K562 (cell line): ENCODE measurements at regions not wholly inside any gene's neighbourhood (a gene's known extent, or its start where the extent isn't known, plus 50 kb on each side); places are given as distances from the start of the nearest gene placed in this dataset.

Source experiments
- ATAC-seq: fragments of 200-7000 bp; cut with Tn5 transposase; 3 replicates; pipeline ENCODE4 v1.9.1; 2020; ENCODE audit warnings: moderate library complexity
- BruUV-seq: library from RNA; stranded (reverse); fragments of 400-500 nt; replicated peaks from 2 replicates; lab custom pipeline; 2021; lab: Mats Ljungman, UMichigan
- CTCF ChIA-PET: fragments of 300-600 bp; formaldehyde crosslinking; extraction: SDS; loops from one replicate; lab custom pipeline; 2021; ENCODE audit warnings: low intra/inter-chr PET ratio; lab: Yijun Ruan, JAX
- POLR2A ChIA-PET: fragments of 300-600, 350-650 bp; sonication (Branson Sonifier 250); formaldehyde crosslinking; extraction: SDS; loops from one replicate; lab custom pipeline; 2021; ENCODE audit warnings: antibody characterized with exemption, inconsistent platforms; lab: Yijun Ruan, JAX
- DNase-seq, 4 experiments: peaks; one replicate each; pipeline versions ENCODE4 v3.0.0 to v3.0.0-alpha.2; 2011 to 2018; ENCODE audit warnings: low spot score in 3 of 4, mixed read lengths in 3 of 4; ENCODE audit errors: extremely low read depth in 1 of 4
- FAIRE-seq: peaks from 2 replicates; lab custom pipeline; 2011; peaks lifted over from hg19 to GRCh38; lab: Jason Lieb, UNC
- H2AFZ ChIP-seq: 2 replicates; pipeline ENCODE4 v1.6.0; 2011; ENCODE audit warnings: low read depth, low read length, control low read depth, inconsistent platforms
- H3K27ac ChIP-seq: fragments of 200-600 bp; 3 replicates; pipeline ENCODE4 v1.8.0; 2011; ENCODE audit warnings: low read depth, mild to moderate bottlenecking, control low read depth, inconsistent platforms, low read length, moderate library complexity, mixed read lengths; ENCODE audit errors: extremely low read depth
- H3K27me3 ChIP-seq, 2 experiments: fragments of 300-600 bp in 1 of 2; 2 replicates in 1 of 2; 3 replicates in 1 of 2; pipeline versions ENCODE4 v1.6.0 to v1.8.0; 2011; ENCODE audit warnings: inconsistent platforms in 2 of 2, low read length in 2 of 2, mild to moderate bottlenecking in 1 of 2, mixed read lengths in 1 of 2, moderate library complexity in 1 of 2; ENCODE audit not compliant: control insufficient read depth in 2 of 2, insufficient read depth in 2 of 2
- H3K36me3 ChIP-seq: fragments of 300-600 bp; 3 replicates; pipeline ENCODE4 v1.8.0; 2011; ENCODE audit warnings: mild to moderate bottlenecking, low read length, inconsistent platforms; ENCODE audit not compliant: control insufficient read depth, insufficient read depth
- H3K4me1 ChIP-seq, 2 experiments: fragments of 200-600 bp in 1 of 2; replicated peaks in 1 of 2; 2 replicates in 1 of 2; 3 replicates in 1 of 2; pipeline versions ENCODE4 v1.5.1 to v1.8.0; 2011; ENCODE audit warnings: inconsistent platforms in 2 of 2, low read length in 2 of 2, mild to moderate bottlenecking in 1 of 2, mixed read lengths in 1 of 2, moderate library complexity in 1 of 2; ENCODE audit not compliant: control insufficient read depth in 2 of 2, insufficient read depth in 2 of 2
- H3K4me2 ChIP-seq: 2 replicates; pipeline ENCODE4 v1.6.1; 2011; ENCODE audit warnings: low read length, control low read depth, inconsistent platforms, mixed read lengths; ENCODE audit not compliant: insufficient read depth
- H3K4me3 ChIP-seq: fragments of 200-600 bp; sonication (generic), shearing (Covaris generic); 2 replicates; pipeline ENCODE4 v1.5.1; 2016; ENCODE audit warnings: control low read depth, inconsistent platforms
- H3K79me2 ChIP-seq: fragments of 200-600 bp; 3 replicates; pipeline ENCODE4 v1.8.0; 2011; ENCODE audit warnings: low read length, inconsistent platforms; ENCODE audit not compliant: control insufficient read depth, insufficient read depth
- H3K9ac ChIP-seq, 2 experiments: 2 replicates each; pipeline versions ENCODE4 v1.6.0 to v1.6.1; 2011; ENCODE audit warnings: low read depth in 2 of 2, low read length in 2 of 2, control low read depth in 1 of 2, inconsistent platforms in 1 of 2, mild to moderate bottlenecking in 1 of 2, mixed read lengths in 1 of 2; ENCODE audit not compliant: insufficient read depth in 1 of 2
- H3K9me1 ChIP-seq: one replicate; pipeline ENCODE4 v1.6.0; 2011; ENCODE audit warnings: inconsistent platforms, mild to moderate bottlenecking, low read length, moderate library complexity; ENCODE audit not compliant: control insufficient read depth, insufficient read depth
- H3K9me3 ChIP-seq: replicated peaks from 2 replicates; pipeline ENCODE4 v1.5.1; 2011; ENCODE audit warnings: low read depth, low read length, inconsistent platforms; ENCODE audit not compliant: control insufficient read depth, insufficient read depth
- H4K20me1 ChIP-seq: replicated peaks from 2 replicates; pipeline ENCODE4 v1.6.1; 2011; ENCODE audit warnings: low read length, inconsistent platforms, mixed read lengths; ENCODE audit not compliant: control insufficient read depth, insufficient read depth
- ADNP ChIP-seq: fragments of 200-800 bp; sonication (Bioruptor generic); IDR thresholded peaks from 2 replicates; pipeline ENCODE4 v1.6.1; 2016; ENCODE audit warnings: missing genetic modification characterization, missing compliant biosample characterization
- ETS2 ChIP-seq: IDR thresholded peaks from 2 replicates; pipeline ENCODE4 v1.6.1; 2016; ENCODE audit warnings: borderline replicate concordance, missing genetic modification characterization, mild to moderate bottlenecking, moderate library complexity, missing compliant biosample characterization; ENCODE audit not compliant: poor library complexity, severe bottlenecking
- EZH2 ChIP-seq: IDR thresholded peaks from 2 replicates; pipeline ENCODE4 v1.6.1; 2012; ENCODE audit warnings: low read depth, mild to moderate bottlenecking, inconsistent platforms, low read length, borderline replicate concordance
- HCFC1 ChIP-seq: IDR thresholded peaks from 2 replicates; pipeline ENCODE4 v1.6.1; 2012; ENCODE audit warnings: low read depth, low read length, improper control_type of control experiment
- ILK ChIP-seq: fragments of 450-650 bp; IDR thresholded peaks from 2 replicates; pipeline ENCODE4 v1.6.1; 2016; ENCODE audit warnings: missing genetic modification characterization, low read depth, mild to moderate bottlenecking, missing compliant biosample characterization, moderate library complexity, borderline replicate concordance
- MYBL2 ChIP-seq, 2 experiments: fragments of 450-650 bp in 1 of 2; sonication (generic) in 1 of 2; formaldehyde crosslinking in 1 of 2; IDR thresholded peaks; 2 replicates each; pipeline versions ENCODE4 v1.6.1 to v1.8.1; 2017 to 2022; ENCODE audit warnings: borderline replicate concordance in 1 of 2, inconsistent platforms in 1 of 2, low read depth in 1 of 2, mild to moderate bottlenecking in 1 of 2, missing genetic modification reagents in 1 of 2, moderate library complexity in 1 of 2
- NEUROD1 ChIP-seq: fragments of 150-350 bp; IDR thresholded peaks from 2 replicates; pipeline ENCODE4 v1.6.1; 2014; ENCODE audit warnings: borderline replicate concordance, low read length, low read depth; ENCODE audit not compliant: partially characterized antibody
- SRF ChIP-seq, 2 experiments: fragments of 250-450, 450-650 bp in 1 of 2; sonication (Bioruptor Pico) in 1 of 2; sonication (generic) in 1 of 2; formaldehyde crosslinking; IDR thresholded peaks; 2 replicates each; pipeline versions ENCODE4 v1.5.0 to v1.5.1; 2020 to 2022; ENCODE audit warnings: mild to moderate bottlenecking in 1 of 2, missing genetic modification reagents in 1 of 2
- TEAD1 ChIP-seq, 2 experiments: fragments of 450-650 bp in 1 of 2; sonication (generic) in 1 of 2; formaldehyde crosslinking; IDR thresholded peaks; 2 replicates each; pipeline versions ENCODE4 v1.4.0 to v1.8.0; 2020 to 2022; ENCODE audit warnings: mild to moderate bottlenecking in 2 of 2, missing genetic modification reagents in 1 of 2
- ZFP1 ChIP-seq: fragments of 450-650 bp; formaldehyde crosslinking; IDR thresholded peaks from 2 replicates; pipeline ENCODE4 v1.4.0; 2020; ENCODE audit warnings: mild to moderate bottlenecking, mixed read lengths
- ZNF274 ChIP-seq: IDR thresholded peaks from 2 replicates; pipeline ENCODE4 v1.6.1; 2011; ENCODE audit warnings: low read depth, mild to moderate bottlenecking, low read length, moderate library complexity, borderline replicate concordance
- ZNF695 ChIP-seq: fragments of 450-650 bp; formaldehyde crosslinking; IDR thresholded peaks from 2 replicates; pipeline ENCODE4 v1.4.0; 2020; ENCODE audit warnings: mild to moderate bottlenecking, moderate library complexity
- ZNF780A ChIP-seq: fragments of 250-450 bp; sonication (Bioruptor Pico); IDR thresholded peaks from 2 replicates; pipeline ENCODE4 v1.5.0; 2021; ENCODE audit warnings: mild to moderate bottlenecking
- WGBS: fragments of 100-300 bp; shearing (Covaris generic); methylation state at CpG from one replicate; pipeline ENCODE4 v1.1.6; 2016; ENCODE audit warnings: low coverage, mixed read lengths; ENCODE audit not compliant: insufficient coverage; ENCODE audit errors: missing lambda C conversion rate; 5-methylcytosine and 5-hydroxymethylcytosine counted together
- in situ Hi-C: fragments of 300-500 bp; cut with MboI; formaldehyde crosslinking; loops from 4 replicates; pipeline ENCODE4 v1.15.0; 2018; ENCODE audit warnings: inconsistent platforms, mixed read lengths
- intact Hi-C: fragments of 100-400 bp; cut with micrococcal nuclease; formaldehyde crosslinking; loops from 2 replicates; pipeline ENCODE4 v1.14.2; 2022
- TF ChIP-seq, protein P1 (sequence below), 2 experiments: fragments of 450-650 bp; formaldehyde crosslinking in 1 of 2; IDR thresholded peaks; 2 replicates each; pipeline versions ENCODE4 v1.4.0 to v1.6.1; 2014 to 2020; ENCODE audit warnings: mild to moderate bottlenecking in 2 of 2, borderline replicate concordance in 1 of 2, low read depth in 1 of 2

GRCh38 chr15:68512052-68512451 is 66.7 kb upstream of the CORO2B start (continued):
- TF ChIP-seq SRF (CRISPR knock-in tag; IDR thresholded peaks at IDR 0.05) (no peak), ZFP1 (no peak), ZNF695 (no peak), TEAD1 (CRISPR knock-in tag; IDR thresholded peaks at IDR 0.05) (no peak), HCFC1 (no peak), ZNF780A (CRISPR knock-in tag) (no peak)
- TF ChIP-seq, all 486 proteins: peak for 0

DNA sequence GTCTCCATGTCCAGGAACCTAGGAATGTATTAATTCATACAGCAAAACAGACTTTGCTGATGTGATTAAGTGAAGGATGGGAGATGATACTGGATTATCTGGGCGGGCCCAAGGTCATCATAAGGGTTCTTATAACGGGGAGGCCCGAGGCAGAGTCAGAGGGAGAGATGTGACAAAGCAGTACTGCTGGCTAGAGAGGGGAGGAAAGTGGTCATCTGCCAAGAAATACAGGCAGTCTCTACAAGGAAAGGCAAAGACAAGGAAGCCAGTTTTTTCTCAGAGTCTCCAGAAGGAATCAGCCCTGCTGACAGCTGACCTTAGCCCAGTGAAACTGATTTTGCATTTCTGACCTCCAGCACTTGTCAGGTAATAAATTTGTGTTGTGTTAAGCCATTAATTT is 66.2 kb upstream of the CORO2B start:
- no peak for ATAC-seq
- no TSS peak for BruUV-seq
- H3K9me1 ChIP-seq, result no peaks in the 10 kb centered on the region
- H3K79me2 ChIP-seq, result no peaks in the 10 kb centered on the region
- H3K36me3 ChIP-seq, result no peaks in the 10 kb centered on the region
- no peak for FAIRE-seq
- WGBS, result 0% methylated on average over 3 of the region's 3 CpGs
- in situ Hi-C loops, result no loop called here
- no peak overlapping the region for H3K9ac ChIP-seq
- POLR2A ChIA-PET, result interaction anchor here (0.7 kb wide), 1 partner anchor 836 kb away, joined by 3 read pairs; no protein-coding TSS in a partner anchor
- no peak overlapping the region for H3K4me2 ChIP-seq
- H3K4me1 ChIP-seq, result no peaks in the 10 kb centered on the region
- peaks cover 14 to 28% of the 10 kb centered on the region in 2 experiments; a peak in 4 of 5 replicates for H3K27me3 ChIP-seq
- no peaks in the 10 kb centered on the region for H4K20me1 ChIP-seq
- H3K4me3 ChIP-seq, result no peak overlapping the region
- no peaks in the 10 kb centered on the region for H3K9me3 ChIP-seq
- no peak overlapping the region for H3K27ac ChIP-seq
- no peak overlapping the region for H2AFZ ChIP-seq
- CTCF ChIA-PET, result no interaction called here
- no peak for DNase-seq
- intact Hi-C loops, result no loop called here
- TF ChIP-seq ADNP (tag) (no peak), MYBL2 (IDR thresholded peaks at IDR 0.05; ENCODE audit: low read depth) (no peak), MYBL2 (CRISPR knock-in tag; IDR thresholded peaks at IDR 0.05; ENCODE audit: borderline replicate concordance) (no peak), ZNF274 (no peak), ILK (tag) (no peak), ETS2 (no peak), NEUROD1 (no peak), EZH2 (no peak)
- TF ChIP-seq, protein P1, sequence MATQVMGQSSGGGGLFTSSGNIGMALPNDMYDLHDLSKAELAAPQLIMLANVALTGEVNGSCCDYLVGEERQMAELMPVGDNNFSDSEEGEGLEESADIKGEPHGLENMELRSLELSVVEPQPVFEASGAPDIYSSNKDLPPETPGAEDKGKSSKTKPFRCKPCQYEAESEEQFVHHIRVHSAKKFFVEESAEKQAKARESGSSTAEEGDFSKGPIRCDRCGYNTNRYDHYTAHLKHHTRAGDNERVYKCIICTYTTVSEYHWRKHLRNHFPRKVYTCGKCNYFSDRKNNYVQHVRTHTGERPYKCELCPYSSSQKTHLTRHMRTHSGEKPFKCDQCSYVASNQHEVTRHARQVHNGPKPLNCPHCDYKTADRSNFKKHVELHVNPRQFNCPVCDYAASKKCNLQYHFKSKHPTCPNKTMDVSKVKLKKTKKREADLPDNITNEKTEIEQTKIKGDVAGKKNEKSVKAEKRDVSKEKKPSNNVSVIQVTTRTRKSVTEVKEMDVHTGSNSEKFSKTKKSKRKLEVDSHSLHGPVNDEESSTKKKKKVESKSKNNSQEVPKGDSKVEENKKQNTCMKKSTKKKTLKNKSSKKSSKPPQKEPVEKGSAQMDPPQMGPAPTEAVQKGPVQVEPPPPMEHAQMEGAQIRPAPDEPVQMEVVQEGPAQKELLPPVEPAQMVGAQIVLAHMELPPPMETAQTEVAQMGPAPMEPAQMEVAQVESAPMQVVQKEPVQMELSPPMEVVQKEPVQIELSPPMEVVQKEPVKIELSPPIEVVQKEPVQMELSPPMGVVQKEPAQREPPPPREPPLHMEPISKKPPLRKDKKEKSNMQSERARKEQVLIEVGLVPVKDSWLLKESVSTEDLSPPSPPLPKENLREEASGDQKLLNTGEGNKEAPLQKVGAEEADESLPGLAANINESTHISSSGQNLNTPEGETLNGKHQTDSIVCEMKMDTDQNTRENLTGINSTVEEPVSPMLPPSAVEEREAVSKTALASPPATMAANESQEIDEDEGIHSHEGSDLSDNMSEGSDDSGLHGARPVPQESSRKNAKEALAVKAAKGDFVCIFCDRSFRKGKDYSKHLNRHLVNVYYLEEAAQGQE (IDR thresholded peaks at IDR 0.05; ENCODE audit: borderline replicate concordance), result no peak
- TF ChIP-seq, protein P1 (CRISPR knock-in tag; IDR thresholded peaks at IDR 0.05; ENCODE audit: low read depth), result no peak
